ENCODE measurements at regions not wholly inside any gene's neighbourhood (a gene's known extent, or its start where the extent isn't known, plus 50 kb on each side); places are given as distances from the start of the nearest gene placed in this dataset.

- DNase-seq (ENCODE audit: low spot score): no peak
- intact Hi-C loops (cut with DNase I): no loop called here
These were observed 273.0 kb upstream of the GYPC start for GRCh38 chr2:126382998-126383397.

- DNase-seq (ENCODE audit: low spot score): no peak
- intact Hi-C loops (cut with DNase I): no loop called here
These were observed 272.2 kb upstream of the GYPC start for GRCh38 chr2:126383800-126384199.

- DNase-seq (ENCODE audit: low spot score): no peak
- intact Hi-C loops (cut with DNase I): no loop called here
These were observed 270.5 kb upstream of the GYPC start for GRCh38 chr2:126385441-126385840.

- intact Hi-C loops (cut with DNase I): no loop called here
- no peak for DNase-seq (ENCODE audit: low spot score)
These were observed 270.0 kb upstream of the GYPC start for GRCh38 chr2:126385983-126386382.

GRCh38 chr2:126389446-126389845 lies 266.5 kb upstream of the GYPC start:
- DNase-seq (ENCODE audit: low spot score): no peak
- intact Hi-C loops (cut with DNase I): no loop called here

- intact Hi-C loops (cut with DNase I): no loop called here
- no peak for DNase-seq (ENCODE audit: low spot score)
These were observed 263.1 kb upstream of the GYPC start for GRCh38 chr2:126392889-126393288.

- no peak for DNase-seq (ENCODE audit: low spot score)
- intact Hi-C loops (cut with DNase I): no loop called here
These were observed 257.0 kb upstream of the GYPC start for GRCh38 chr2:126399001-126399400.

- intact Hi-C loops (cut with DNase I): no loop called here
- no peak for DNase-seq (ENCODE audit: low spot score)
These were observed 252.8 kb upstream of the GYPC start for GRCh38 chr2:126403039-126403628.

GRCh38 chr2:126406267-126406666 lies 249.7 kb upstream of the GYPC start:
- intact Hi-C loops (cut with DNase I): no loop called here
- no peak for DNase-seq (ENCODE audit: low spot score)

GRCh38 chr2:126408671-126409070 lies 247.3 kb upstream of the GYPC start:
- intact Hi-C loops (cut with DNase I): no loop called here

GRCh38 chr2:126409850-126410249 lies 246.1 kb upstream of the GYPC start:
- DNase-seq (ENCODE audit: low spot score): no peak
- intact Hi-C loops (cut with DNase I): no loop called here

More at GRCh38 chr2:126408671-126409070, 247.3 kb upstream of the GYPC start:
- DNase-seq (ENCODE audit: low spot score): no peak

GRCh38 chr2:126413079-126413478 lies 242.9 kb upstream of the GYPC start:
- intact Hi-C loops (cut with DNase I): no loop called here
- no peak for DNase-seq (ENCODE audit: low spot score)

- intact Hi-C loops (cut with DNase I): no loop called here
- no peak for DNase-seq (ENCODE audit: low spot score)
These were observed 236.6 kb upstream of the GYPC start for GRCh38 chr2:126419403-126419802.

GRCh38 chr2:126425943-126426342 lies 230.0 kb upstream of the GYPC start:
- intact Hi-C loops (cut with DNase I): no loop called here
- no peak for DNase-seq (ENCODE audit: low spot score)

GRCh38 chr2:126429103-126429502 lies 226.9 kb upstream of the GYPC start:
- no peak for DNase-seq (ENCODE audit: low spot score)
- intact Hi-C loops (cut with DNase I): no loop called here

- intact Hi-C loops (cut with DNase I): no loop called here
These were observed 224.8 kb upstream of the GYPC start for GRCh38 chr2:126431136-126431535.

GRCh38 chr2:126436411-126436810 lies 219.5 kb upstream of the GYPC start:
- DNase-seq (ENCODE audit: low spot score): no peak
- intact Hi-C loops (cut with DNase I): no loop called here

More at GRCh38 chr2:126431136-126431535, 224.8 kb upstream of the GYPC start:
- DNase-seq (ENCODE audit: low spot score): no peak

- intact Hi-C loops (cut with DNase I): no loop called here
- no peak for DNase-seq (ENCODE audit: low spot score)
These were observed 218.9 kb upstream of the GYPC start for GRCh38 chr2:126437016-126437415.

- intact Hi-C loops (cut with DNase I): no loop called here
- no peak for DNase-seq (ENCODE audit: low spot score)
These were observed 211.4 kb upstream of the GYPC start for GRCh38 chr2:126444512-126444911.

GRCh38 chr2:126446106-126446695 lies 209.8 kb upstream of the GYPC start:
- no peak for DNase-seq (ENCODE audit: low spot score)
- intact Hi-C loops (cut with DNase I): no loop called here

- intact Hi-C loops (cut with DNase I): no loop called here
- DNase-seq (ENCODE audit: low spot score): no peak
These were observed 207.3 kb upstream of the GYPC start for GRCh38 chr2:126448611-126449010.

GRCh38 chr2:126449677-126450076 lies 206.3 kb upstream of the GYPC start:
- intact Hi-C loops (cut with DNase I): no loop called here

More at GRCh38 chr2:126449677-126450076, 206.3 kb upstream of the GYPC start:
- DNase-seq (ENCODE audit: low spot score): no peak
